ENCODE measurements at regions not wholly inside any gene's neighbourhood (a gene's known extent, or its start where the extent isn't known, plus 50 kb on each side); places are given as distances from the start of the nearest gene placed in this dataset.
"Not testable (repeated sequence)": the region's sequence is repeated elsewhere in the genome, so short reads cannot be mapped to it uniquely, and the experiment has no call there.

DNA sequence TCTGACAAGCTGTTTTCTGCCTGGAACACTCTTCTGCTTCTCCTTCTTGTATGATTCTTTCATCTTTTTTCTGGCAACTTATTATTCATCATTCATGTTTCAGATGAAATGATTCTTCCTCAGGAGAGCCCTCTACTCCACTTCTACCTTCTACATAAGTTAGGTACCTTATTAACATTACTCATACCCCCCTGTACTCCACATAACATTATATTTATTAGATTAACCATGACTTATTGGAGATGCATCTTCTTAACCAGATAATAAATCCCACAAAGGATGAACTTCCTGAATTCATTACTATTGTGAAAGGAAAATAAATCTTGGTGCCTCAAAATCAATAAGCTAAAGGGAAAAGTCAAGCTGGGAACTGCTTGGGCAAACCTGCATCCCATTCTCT is 1636.5 kb upstream of the FLRT2 start:
- no peak for DNase-seq

DNA sequence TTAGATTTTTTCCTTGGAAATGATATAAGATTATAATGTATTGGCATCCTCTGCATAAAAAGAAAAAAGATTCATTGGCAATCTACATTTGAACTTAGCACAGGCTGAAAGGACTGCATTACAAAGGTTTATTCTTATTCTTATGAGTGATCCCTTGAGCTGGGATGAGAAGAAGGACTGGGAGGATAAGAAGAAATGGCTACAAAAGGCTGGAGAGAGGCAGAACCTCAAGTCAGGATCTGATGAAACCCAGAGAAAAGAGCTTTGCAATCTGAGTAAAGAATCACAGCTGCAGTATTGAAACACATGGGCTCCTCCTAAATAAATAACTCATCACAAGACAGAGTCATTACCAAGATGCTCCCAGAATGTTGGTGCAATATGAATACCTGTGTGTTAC is 1635.4 kb upstream of the FLRT2 start:
- no peak for DNase-seq

DNA sequence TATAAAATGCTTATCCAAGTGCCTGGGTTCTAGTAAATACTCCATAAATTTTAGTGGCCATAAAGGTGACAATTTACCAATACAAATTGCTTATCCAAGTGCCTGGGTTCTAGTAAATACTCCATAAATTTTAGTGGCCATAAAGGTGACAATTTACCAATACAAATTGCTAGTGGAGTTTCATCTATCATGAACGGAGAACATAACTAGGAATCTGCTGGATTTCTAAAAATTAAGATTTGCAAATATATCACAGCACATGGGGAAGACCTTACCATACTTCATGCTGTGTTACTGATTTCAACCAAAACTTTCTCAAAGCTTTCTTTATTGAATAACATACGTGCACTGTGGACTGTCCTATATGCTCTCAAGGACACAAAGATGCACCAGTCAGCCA is 1631.4 kb upstream of the FLRT2 start:
- DNase-seq: not testable (repeated sequence)

DNA sequence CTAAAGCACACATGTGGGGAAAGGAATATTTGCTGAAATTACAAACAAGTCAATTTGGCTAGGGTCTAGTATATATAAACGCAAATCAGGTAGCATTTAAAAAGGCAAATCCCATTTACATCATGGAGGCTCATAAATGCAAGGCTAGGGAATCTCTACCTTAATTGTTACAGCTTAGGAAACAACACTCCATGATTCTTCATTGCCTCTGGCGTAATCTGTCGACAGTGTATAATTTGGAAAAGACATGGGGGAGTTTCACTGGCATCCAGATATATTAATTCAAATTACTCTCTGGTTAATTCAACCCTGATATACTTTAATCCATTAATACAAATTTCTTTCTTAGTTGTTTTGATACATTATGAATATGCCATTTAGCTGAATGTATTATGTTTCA is 1630.2 kb upstream of the FLRT2 start:
- no peak for DNase-seq

DNA sequence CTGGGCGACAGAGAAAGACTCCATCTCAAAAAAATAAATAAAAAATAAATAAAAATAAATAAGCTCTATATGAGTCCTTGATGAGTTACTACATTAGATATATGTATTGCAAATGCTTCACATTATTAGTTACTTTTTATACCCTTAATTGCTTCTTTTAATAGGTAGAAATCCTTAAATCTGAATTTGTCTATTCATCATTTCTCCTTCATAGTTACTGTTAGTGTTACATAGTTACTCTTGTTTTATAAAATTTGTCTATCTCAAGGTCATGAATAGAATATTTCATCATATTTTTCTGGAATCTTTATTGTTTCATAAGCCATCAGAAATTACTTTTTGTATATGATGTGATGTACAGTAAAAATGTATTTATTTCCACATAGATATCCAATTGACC is 1624.8 kb upstream of the FLRT2 start:
- no peak for DNase-seq

DNA sequence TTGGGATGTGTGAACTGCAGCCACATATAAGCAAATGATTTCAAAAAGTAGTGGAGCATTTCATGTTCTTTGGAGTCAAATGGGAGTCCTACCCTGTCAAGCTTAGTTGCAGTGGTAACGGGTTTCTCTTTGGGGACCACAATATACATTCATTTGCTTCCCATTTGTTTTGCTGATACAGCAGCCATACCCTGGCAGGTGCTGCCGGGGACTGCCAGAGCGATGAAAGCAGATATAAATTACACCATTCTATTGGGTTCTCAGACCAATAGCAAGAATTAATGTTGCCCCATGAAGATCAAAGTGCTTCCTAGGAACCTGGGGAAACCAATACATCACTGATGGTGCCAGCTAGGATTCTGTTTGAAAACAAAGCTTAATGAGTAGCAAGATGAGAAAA is 1621.5 kb upstream of the FLRT2 start:
- no peak for DNase-seq

DNA sequence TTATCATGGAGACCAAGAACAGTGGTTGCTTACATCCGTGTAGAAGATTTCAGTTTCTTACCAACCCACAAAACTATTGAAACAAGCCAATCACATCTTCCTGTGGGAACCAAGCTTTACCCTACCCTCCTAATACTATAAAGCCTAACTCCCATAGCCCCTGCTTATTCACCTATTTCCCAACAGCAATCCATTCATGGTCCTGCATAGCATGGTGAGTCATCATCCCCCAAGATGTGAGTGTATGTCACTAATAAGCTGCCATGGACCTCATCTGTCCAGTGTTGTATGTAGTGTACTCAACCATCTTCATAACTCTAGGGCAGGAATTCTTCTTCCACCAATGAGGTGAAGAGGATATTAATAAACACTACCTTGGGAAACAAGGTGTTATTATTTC is 1620.4 kb upstream of the FLRT2 start:
- DNase-seq: no peak

DNA sequence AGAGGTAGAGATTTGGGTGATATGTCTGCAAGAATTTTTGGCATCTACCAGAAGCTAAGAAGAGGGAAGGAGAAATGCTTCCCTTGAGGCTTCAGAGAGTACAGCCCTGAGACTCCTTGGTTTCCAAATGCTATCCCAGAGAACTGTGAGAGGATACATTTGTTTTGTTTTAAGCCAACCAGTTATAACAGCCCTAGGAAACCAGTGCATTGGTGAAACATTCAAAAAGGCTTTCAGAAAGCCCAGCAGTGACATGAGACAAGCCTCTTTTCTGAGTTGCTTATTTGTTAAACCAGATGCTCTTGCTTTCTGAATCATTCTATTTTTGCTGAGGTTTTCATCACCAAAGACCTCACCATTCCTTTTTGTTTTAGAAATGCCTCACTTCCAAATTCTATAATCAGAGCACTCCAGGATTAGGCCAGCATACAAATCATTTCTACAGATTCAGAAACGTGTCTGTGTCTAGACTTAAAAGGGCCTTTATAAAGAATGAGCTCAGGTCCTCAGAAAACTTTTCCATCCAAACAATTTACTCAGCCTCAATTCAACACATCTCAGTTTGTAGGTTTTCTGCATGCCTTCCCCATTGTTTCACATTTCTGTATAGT is 1617.8 kb upstream of the FLRT2 start:
- no peak for DNase-seq

DNA sequence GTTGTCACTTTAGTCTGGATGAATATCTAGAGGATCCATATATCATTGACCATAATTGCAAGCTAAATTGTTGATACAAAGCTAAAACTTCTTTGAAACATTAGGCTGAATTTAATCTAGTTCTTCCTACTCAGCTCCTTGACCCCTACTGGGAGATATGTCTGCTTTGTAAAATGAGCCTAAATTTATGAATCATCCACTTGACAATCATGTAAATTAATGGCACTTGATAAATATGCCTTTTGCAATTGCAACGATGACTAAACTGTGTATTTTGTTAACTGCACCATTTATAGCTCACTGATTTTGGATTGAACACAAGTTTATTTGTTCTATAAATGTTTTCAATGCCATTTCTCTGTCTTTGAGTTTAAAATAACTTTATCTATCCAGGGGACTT is 1616.5 kb upstream of the FLRT2 start:
- DNase-seq: no peak

DNA sequence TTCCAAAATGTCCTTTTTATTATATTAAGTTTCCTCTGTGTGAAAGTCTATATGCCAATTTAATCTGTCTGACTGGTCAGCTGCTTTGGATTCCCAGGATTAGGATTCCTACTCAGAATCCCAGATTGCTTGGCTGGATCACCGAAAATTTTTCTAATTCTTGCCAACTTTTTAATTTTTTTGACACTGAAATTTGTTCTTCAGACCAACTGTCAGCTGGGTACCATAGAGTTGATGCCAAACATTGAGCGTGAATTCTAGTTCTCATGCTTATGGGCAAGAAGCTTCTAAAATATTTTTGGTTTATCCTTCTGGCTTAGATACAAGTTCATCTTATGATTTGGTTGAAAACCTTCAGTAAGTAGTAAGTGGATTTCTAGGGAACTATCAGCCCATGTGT is 1611.4 kb upstream of the FLRT2 start:
- no peak for DNase-seq

DNA sequence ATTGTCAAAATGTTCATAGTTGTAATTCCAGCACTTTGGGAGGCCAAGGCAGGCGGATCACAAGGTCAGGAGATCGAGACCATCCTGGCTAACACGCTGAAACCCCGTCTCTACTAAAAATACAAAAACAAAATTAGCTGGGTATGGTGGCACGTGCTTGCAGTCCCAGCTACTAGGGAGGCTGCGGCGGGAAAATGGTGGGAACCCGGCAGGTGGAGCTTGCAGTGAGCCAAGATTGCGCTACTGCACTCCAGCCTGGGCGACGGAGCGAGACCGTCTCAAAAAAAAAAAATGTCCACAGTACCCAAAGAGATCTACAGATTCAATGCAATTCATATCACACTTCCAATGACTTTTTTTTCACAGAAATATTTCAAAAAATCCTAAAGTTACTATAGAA is 1610.3 kb upstream of the FLRT2 start:
- not testable (repeated sequence) for DNase-seq

DNA sequence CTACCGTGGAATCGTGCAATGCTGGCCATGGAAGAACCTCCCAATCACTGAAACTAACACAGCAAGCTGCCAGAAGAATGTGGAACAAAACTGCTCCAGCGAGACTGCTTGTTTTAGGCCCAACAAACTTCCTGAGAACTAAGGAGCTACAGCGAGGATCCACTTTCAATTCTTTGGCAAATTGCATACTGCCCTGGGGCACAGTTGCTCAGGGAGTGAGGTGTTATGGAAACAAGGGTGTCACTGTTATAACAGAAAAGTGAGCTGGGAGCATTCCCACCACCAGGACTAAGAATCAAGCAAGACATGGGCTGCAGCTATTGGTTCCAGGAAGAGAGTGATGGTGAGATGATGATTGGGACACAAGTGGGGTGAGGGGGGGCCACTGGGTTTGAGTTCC is 1606.1 kb upstream of the FLRT2 start:
- no peak for DNase-seq

DNA sequence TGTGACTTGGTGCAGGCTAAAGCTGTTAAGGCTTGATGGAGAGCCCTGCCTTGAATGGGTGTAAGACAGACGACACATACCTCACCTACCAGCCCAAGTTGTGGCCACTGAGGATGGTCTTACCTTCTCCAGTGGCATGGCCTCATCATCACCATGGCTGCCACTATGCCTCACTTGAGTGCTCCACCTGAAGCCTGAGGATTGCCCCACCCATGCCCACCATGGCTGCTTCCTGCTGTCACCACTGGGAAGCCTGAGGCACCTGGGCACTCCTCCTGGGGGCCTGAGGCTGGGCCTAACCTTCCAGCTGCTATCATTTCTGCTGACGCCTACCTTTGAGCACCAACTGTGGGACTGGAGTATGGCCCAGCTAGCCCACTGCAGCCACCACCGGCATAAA is 1605.7 kb upstream of the FLRT2 start:
- DNase-seq: no peak

DNA sequence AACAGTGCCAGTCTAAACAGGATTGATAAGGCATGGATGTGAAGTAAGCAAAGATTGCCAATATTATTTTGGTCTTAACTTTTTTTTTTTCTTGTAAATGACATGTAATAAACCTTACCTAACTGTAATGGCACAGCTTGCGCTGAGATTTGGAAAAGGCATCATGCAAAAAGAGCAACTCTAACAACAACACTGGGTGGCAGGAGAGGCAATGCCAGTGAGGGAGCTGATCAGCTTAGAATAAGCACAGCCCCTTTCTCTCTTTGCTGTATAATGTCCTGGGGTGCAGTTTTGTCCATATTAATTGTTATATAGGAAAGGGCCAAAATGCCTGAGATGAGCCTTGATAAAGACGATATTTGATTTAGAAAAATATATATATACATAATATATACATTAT is 1589.7 kb upstream of the FLRT2 start:
- DNase-seq: no peak

DNA sequence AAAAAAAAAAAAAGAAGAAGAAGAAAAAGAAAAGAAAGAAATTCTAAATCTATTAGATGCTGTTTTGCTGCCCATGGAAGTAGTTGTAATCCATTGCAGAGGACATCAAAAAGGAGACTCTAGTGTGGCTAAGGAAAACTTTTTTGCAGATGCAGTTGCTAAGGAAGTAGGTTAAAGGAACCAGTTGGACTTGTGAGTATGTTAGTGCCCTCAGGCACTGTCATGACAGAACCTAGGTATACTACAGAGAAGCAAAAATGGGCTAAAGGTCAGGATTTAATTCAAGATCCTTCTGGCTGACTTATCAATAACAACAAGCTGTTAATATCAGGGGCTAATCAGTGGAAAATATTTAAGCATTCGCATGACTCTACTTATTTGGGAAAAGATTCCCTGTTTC is 1571.6 kb upstream of the FLRT2 start:
- DNase-seq: no peak

DNA sequence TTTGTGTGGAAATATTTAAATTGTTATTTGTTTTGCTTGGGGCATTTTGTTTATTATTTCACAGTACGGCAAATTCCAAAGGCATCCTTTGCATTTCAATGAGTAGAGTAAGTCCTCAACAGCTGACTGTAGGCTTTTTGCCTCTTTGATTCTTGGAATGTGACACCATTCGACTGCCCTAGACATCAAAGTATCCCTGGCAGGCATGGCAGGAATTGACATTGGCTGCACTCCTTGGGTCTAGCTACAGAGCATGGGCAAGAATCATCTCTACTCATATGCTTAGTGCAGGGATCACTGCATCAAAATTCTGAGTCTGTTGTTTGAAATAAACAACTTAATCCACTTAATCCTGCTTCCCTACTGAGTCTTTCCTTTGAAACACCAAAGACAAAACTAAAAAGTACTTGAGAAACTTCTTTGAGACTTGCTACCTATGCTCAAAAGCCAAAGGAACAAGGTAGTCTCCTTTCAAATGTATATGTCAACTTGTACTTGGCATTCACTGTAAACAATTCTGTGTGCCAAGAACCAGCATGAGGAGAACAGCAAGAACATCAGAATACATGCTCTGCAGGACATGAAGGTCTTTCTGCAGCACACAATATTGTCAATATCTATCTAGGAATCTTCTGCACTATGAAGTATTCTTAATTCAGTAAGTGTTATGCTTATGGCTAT is 1569.0 kb upstream of the FLRT2 start:
- no peak for DNase-seq

DNA sequence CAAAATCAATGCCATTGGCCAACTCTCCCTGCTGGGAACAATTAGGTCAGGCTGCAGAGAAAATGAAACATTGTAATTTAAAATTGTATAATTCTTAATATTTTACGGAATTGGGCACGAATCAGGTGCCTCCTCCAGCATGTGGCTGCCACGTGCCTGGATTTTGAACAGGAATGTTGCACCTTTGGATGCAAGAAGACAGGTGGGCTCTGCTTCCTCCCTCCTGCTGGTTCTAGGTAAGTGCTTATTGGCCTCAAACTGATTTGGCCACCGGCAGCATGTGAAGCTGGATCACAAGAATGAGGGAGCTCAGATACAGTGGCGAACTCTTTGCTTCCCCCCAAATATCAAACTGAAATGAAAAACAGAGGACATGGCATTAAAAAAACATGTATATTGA is 1559.9 kb upstream of the FLRT2 start:
- no peak for DNase-seq

DNA sequence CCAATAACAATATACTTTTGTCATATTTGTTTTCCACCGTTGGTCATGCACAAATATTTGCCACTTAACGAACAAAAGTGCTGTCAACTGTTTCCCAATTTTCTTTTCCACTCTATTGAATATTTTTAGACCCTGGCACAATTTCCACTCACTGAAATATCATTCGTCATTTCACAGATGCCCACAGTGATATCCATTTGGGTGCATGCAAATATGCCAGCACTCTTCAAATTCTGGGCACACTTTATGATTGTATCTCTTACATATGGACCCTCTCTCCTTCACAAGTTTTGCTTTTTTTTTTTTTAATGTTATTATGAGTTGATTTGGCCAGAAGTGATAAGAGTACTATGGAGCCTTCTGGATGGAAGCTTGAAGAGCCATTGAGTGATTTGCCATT is 1557.3 kb upstream of the FLRT2 start:
- DNase-seq: no peak

DNA sequence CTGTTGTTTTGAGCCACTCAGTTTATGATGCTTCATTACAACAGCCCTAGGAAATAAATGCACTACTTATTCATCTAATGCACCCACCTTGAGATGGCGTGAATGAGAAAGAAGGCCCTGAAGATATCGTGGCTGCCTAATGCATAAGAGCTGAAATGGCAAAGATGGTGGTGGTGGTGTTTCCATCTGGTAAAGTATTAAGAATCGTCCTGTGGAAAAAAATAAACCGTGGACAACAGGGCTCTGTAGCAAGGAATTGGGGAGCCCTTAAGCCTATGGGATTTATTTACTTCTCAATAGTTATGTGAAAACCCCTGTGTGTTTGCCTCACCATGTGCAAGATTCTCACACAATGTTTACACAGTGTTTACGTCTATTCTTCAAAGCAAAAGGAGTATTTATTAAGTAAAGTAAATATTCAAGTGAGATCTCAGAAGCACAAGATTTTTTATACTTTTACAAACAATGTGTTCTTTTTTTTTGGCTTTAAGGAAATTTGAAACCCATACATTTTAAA is 1555.2 kb upstream of the FLRT2 start:
- DNase-seq: no peak

DNA sequence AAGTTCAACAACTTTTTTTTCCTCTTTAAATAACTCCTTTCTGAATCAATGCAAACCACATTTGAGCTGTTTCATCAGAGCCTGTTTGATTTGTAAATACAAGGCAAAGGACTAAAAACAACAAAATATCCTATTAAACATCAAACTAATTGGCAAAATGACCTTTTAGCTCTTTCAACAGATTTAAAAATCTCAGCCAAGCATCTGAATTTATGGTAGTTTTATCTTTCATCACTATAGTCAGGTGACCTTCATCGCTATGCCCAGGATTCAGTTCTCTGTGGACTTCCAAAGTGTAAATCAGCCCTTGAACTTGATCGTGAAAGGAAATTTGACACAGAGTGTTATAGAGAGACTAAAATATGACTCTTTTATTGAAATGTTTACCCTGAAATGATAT is 1554.5 kb upstream of the FLRT2 start:
- DNase-seq: no peak

DNA sequence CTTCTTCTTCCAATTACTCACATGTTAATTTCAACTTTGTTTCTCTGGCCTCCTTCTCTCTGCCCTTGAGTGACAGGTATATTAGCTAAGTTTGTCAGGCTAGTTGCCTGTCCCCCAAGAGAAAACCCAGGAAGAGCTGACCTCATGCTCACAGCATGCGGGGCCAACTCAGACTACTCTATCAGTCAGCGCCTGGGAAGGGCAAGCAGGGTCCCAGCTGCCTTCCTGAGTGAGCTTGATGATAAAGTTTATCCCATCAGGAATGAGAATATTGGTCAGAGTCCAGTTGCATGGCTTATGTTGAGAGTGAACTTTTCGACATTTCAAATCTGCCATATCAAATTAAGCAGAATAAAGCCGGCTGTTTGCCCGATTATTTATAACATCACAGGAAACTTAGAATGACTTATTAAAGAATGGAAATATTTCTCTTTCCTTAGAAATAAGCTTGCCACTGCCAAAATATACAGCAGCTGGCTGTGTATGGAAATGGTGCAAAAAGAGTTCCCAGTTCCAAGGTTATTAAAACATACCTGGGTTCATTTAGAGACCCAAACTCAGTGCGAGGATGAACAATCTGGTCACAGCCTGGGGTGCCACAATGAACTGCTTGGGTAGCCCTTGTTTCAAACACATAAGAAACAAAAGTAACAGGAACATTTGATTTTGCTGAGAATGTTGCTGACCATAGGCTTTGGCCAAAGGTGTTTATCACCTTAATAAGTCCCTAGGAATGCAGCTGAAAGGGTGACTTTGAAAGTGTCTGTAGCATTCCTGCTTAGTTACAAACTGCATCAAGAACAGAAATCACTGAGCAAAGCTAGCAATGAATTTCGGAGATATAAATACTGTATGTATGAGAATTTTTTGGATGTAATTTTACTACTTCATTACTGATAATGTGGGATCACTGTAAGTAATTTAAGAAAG is 1553.8 kb upstream of the FLRT2 start:
- no peak for DNase-seq

DNA sequence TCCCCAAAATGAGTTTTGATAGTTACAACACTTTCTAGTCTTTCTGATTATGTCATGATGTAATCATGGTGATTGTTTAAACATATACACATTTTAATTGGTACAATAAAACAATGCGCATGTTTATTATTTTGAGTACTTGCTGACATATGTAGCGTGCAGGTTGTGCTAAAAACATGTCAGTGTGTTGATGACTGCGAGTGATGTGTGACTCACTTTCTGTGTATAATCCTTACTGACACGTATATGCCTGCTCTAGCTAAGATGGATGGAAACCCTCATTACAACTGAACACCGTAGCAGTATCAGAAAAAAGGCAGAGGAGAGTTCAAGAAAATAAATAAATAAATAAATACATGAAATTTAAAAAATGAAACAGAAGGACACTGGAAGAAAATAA is 1552.4 kb upstream of the FLRT2 start:
- no peak for DNase-seq

DNA sequence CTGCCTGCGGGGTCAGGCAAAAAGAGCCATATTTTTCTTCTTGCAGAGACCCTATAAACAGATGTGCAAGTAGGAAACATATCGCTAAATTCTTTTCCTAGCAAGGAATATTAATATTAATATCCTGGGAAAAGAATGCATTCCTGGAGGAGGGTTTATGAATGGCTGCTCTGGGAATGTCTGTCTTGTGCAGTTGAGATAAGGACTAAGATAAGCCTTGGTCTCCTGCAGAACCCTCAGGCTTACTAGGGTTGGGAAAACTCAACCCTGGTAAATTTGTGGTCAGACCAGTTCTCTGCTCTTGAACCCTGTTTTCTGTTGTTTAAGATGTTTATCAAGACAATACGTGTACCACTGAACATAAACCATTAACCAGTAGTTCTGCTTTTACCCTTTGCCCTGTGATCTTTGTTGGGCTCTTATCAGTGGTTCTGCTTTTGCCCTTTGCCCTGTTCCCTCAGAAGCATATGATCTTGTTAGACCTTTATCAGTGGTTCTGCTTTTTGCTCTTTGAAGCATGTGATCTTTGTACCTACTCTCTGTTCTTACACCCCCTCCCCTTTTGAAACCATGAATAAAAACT is 1548.2 kb upstream of the FLRT2 start:
- DNase-seq: not testable (repeated sequence)

DNA sequence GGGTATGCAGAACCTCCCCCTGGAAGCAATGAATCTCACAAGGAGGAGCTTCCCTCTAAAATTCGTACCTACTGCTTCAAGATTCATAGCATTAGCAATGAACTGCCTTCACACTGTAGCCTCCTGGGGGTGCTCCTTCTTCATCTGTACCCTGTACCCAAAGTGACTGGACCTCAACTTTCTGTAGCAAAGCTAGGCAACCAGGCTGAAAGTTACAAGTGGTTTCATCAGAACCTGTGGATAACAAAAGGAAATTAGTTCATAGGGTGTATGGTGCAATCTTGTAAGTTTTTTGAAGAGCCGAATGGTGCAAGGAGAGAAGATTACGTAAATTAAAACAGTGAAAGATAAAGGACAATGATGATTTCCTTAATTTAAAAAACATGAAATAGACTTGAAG is 1541.7 kb upstream of the FLRT2 start:
- no peak for DNase-seq
